Right lobe of liver (tissue), 6 donors: ENCODE measurements at regions not wholly inside any gene's neighbourhood (a gene's known extent, or its start where the extent isn't known, plus 50 kb on each side); places are given as distances from the start of the nearest gene placed in this dataset.
A peak's percentile ranks its signal among the peaks of the same experiment; 100 is the strongest.

ENCODE experiments used
- ATAC-seq, 4 donors: fragments of 200-7000 bp; cut with Tn5 transposase; one replicate each; pipeline ENCODE4 v1.9.1; 2020; ENCODE audit warnings: mild to moderate bottlenecking in 4 of 4, moderate library complexity in 4 of 4
- DNase-seq, 3 donors: peaks; one replicate each; pipeline ENCODE4 v3.0.0-alpha.2; 2020
- H3K27ac ChIP-seq, 3 donors: fragments of 200-600 bp; one replicate each; pipeline ENCODE4 v1.8.0; 2022
- H3K27me3 ChIP-seq, 2 donors: fragments of 200-600 bp; one replicate each; pipeline ENCODE4 v1.8.0; 2022
- H3K36me3 ChIP-seq, 4 donors: fragments of 200-600 bp; sonication (generic) in 1 of 4; one replicate each; pipeline versions ENCODE4 v1.5.1 to v1.8.0; 2017 to 2022; ENCODE audit warnings: control low read depth in 1 of 4
- H3K4me1 ChIP-seq, 4 donors: fragments of 200-600 bp; sonication (generic) in 1 of 4; one replicate each; pipeline versions ENCODE4 v1.5.1 to v1.8.0; 2017 to 2022; ENCODE audit warnings: control low read depth in 1 of 4
- H3K4me3 ChIP-seq, 3 donors: fragments of 200-600 bp; one replicate each; pipeline ENCODE4 v1.8.0; 2022
- H3K9me3 ChIP-seq, 4 donors: fragments of 200-600 bp; sonication (generic) in 1 of 4; one replicate each; pipeline versions ENCODE4 v1.5.1 to v1.8.0; 2017 to 2022; ENCODE audit warnings: control low read depth in 1 of 4
- POLR2A ChIP-seq: fragments of 450-650 bp; IDR thresholded peaks from one replicate; pipeline ENCODE4 v1.6.1; 2017; ENCODE audit warnings: antibody characterized with exemption, mild to moderate bottlenecking
- WGBS: methylation state at CpG from one replicate; pipeline ENCODE4 v1.1.6; 2018; ENCODE audit warnings: low coverage, low lambda C conversion rate; ENCODE audit not compliant: insufficient coverage; ENCODE audit errors: missing lambda C conversion rate; 5-methylcytosine and 5-hydroxymethylcytosine counted together
- intact Hi-C, 2 donors: fragments of 100-400 bp; cut with DNase I; formaldehyde crosslinking; loops; one replicate each; pipeline versions ENCODE4 v1.11.2 to v1.14.1; 2022
- TF ChIP-seq, protein P1 (sequence below), 4 donors: fragments of 200-600 bp in 3 of 4; fragments of 450-650 bp in 1 of 4; IDR thresholded peaks; one replicate each; pipeline versions ENCODE4 v1.5.1 to v1.8.0; 2016 to 2022; ENCODE audit warnings: antibody characterized with exemption in 4 of 4, mild to moderate bottlenecking in 2 of 4
- donor health status: DM: no; HTN: yes; CAD: no.
- donor health status: DM: no; HTN: no; CAD: no.
- donor health status: DM: no; HTN: no; CAD: no.
- donor health status: DM: no; HTN: yes; CAD: no.
- donor health status: DM: no; HTN: yes; CAD: no.

- 26% methylated on average over 6 of the region's 7 CpGs for WGBS
Observed at GRCh38 chr3:104126864-104127553, 1239.7 kb upstream of the ALCAM start.

GRCh38 chr3:104127830-104128229 lies 1238.9 kb upstream of the ALCAM start:
- Histone ChIP-seq H3K36me3 (no peaks in the 10 kb centered on the region), H3K27ac (peak overlapping the region; percentile 64 to 88 (median 86)), H3K9me3 (no peaks in the 10 kb centered on the region), H3K27me3 (no peaks in the 10 kb centered on the region), H3K4me1 (peaks cover 0 to 19% (median 6%) of the 10 kb centered on the region in 4 donors), H3K4me3 (peak overlapping the region in 2 of 3 donors; percentile 28 to 33)
- TF ChIP-seq POLR2A = no peak
- TF ChIP-seq, protein P1, sequence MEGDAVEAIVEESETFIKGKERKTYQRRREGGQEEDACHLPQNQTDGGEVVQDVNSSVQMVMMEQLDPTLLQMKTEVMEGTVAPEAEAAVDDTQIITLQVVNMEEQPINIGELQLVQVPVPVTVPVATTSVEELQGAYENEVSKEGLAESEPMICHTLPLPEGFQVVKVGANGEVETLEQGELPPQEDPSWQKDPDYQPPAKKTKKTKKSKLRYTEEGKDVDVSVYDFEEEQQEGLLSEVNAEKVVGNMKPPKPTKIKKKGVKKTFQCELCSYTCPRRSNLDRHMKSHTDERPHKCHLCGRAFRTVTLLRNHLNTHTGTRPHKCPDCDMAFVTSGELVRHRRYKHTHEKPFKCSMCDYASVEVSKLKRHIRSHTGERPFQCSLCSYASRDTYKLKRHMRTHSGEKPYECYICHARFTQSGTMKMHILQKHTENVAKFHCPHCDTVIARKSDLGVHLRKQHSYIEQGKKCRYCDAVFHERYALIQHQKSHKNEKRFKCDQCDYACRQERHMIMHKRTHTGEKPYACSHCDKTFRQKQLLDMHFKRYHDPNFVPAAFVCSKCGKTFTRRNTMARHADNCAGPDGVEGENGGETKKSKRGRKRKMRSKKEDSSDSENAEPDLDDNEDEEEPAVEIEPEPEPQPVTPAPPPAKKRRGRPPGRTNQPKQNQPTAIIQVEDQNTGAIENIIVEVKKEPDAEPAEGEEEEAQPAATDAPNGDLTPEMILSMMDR (IDR thresholded peaks at IDR 0.05) = no peak
- DNase-seq (peak in 1 of 3 donors; percentile 55), ATAC-seq (peak; percentile 62 to 89 (median 76))
- intact Hi-C loops = no loop called here
- 25% methylated on average over 3 of the region's 3 CpGs for WGBS

More at GRCh38 chr3:104126864-104127553, 1239.7 kb upstream of the ALCAM start:
- DNase-seq (peak; percentile 51 to 84 (median 55)), ATAC-seq (peak; percentile 79 to 90 (median 86))
- peak overlapping the region; percentile 64 to 88 (median 86) for H3K27ac ChIP-seq
- peaks cover 0 to 13% (median 5%) of the 10 kb centered on the region in 4 donors for H3K4me1 ChIP-seq
- H3K9me3 ChIP-seq = no peaks in the 10 kb centered on the region
- intact Hi-C loops = no loop called here
- H3K36me3 ChIP-seq = no peaks in the 10 kb centered on the region
- peak overlapping the region; percentile 9 to 33 (median 28) for H3K4me3 ChIP-seq
- TF ChIP-seq, protein P1 (IDR thresholded peaks at IDR 0.05) = peak; percentile 17 to 48 (median 36)
- no peak for TF ChIP-seq POLR2A
- H3K27me3 ChIP-seq = no peaks in the 10 kb centered on the region

DNA sequence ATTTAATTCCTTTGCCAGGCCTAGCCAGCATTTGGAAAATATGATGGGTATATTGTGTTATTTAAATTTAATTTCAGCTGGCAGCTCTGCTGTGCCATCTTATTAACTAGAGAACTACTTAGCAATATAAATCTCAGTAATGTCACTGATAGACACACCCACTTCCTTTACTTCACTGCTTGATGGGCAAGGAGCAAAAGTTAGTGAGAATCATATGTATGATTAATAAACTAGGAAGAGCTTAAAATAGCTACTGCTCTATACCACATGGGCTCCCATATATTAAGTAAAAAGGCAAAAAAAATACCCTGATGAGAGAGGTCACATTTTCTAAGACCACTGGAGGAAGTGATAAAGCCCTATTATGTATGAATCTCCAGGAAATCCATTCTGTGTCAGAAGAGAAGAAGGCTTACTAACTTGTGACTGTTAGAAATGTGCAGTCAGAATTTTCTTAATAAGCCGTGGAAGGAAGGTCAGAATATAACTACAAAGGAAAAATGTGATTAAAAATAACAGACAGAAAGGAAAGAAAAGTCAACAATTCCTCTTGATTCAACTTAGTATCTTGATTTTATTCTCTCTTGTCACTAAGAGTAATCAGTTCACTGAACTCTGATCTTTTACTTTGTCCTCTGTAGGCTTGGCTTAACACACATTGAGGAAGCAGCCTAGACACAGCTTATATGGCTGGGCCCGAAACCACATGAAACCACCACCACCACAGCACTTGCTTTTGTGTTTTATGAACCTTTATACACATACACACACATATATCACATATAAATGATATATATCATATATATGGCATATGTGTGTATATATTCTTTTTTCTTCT lies 1233.9 kb upstream of the ALCAM start:
- Histone ChIP-seq H3K27ac (peak overlapping the region in 2 of 3 donors; percentile 65 to 67), H3K4me3 (no peak overlapping the region), H3K9me3 (no peaks in the 10 kb centered on the region), H3K4me1 (peaks cover 0 to 13% (median 5%) of the 10 kb centered on the region in 4 donors), H3K36me3 (no peaks in the 10 kb centered on the region), H3K27me3 (no peaks in the 10 kb centered on the region)
- ATAC-seq = peak; percentile 89 to 96 (median 92)
- intact Hi-C loops = no loop called here
- DNase-seq = no peak
- WGBS = 5% methylated on average over 2 of the region's 2 CpGs
- TF ChIP-seq, protein P1 (IDR thresholded peaks at IDR 0.05) = no peak
- no peak for TF ChIP-seq POLR2A

- H3K4me3 ChIP-seq = no peak overlapping the region
- no peaks in the 10 kb centered on the region for H3K9me3 ChIP-seq
- H3K4me1 ChIP-seq = peaks cover 0 to 11% (median 4%) of the 10 kb centered on the region in 4 donors
- intact Hi-C loops = no loop called here
- no peak for DNase-seq
- H3K27ac ChIP-seq = peak overlapping the region in 1 of 3 donors; percentile 65
- no peak for TF ChIP-seq POLR2A
- TF ChIP-seq, protein P1 (IDR thresholded peaks at IDR 0.05) = no peak
- 91% methylated on average over 5 of the region's 5 CpGs for WGBS
- H3K36me3 ChIP-seq = no peaks in the 10 kb centered on the region
- no peak for ATAC-seq
- H3K27me3 ChIP-seq = no peaks in the 10 kb centered on the region
Observed at GRCh38 chr3:104133630-104134029, 1233.1 kb upstream of the ALCAM start.
